Activated naive CD8-positive, alpha-beta T cell treated with anti-CD3 and anti-CD28 coated beads, Interleukin-2, amount 50 U/mL, for 24 hours (primary cell): ENCODE measurements at regions not wholly inside any gene's neighbourhood (a gene's known extent, or its start where the extent isn't known, plus 50 kb on each side); places are given as distances from the start of the nearest gene placed in this dataset.
A peak's percentile ranks its signal among the peaks of the same experiment; 100 is the strongest.
"Not testable (repeated sequence)": the region's sequence is repeated elsewhere in the genome, so short reads cannot be mapped to it uniquely, and the experiment has no call there.

Experiments
- ATAC-seq: fragments of 150-1000 bp; cut with Tn5 transposase; one replicate; pipeline ENCODE4 v1.10.0; 2021
- DNase-seq: peaks from one replicate; pipeline ENCODE4 v3.0.0; 2021
- H3K27ac Mint-ChIP-seq: one replicate; pipeline ENCODE4 v1.8.0; 2021; ENCODE audit warnings: mild to moderate bottlenecking, mixed read lengths
- H3K27me3 Mint-ChIP-seq: one replicate; pipeline ENCODE4 v1.8.0; 2021; ENCODE audit warnings: mixed read lengths
- H3K36me3 Mint-ChIP-seq: one replicate; pipeline ENCODE4 v1.8.0; 2021; ENCODE audit warnings: low read depth, mixed read lengths
- H3K4me1 Mint-ChIP-seq: one replicate; pipeline ENCODE4 v1.8.0; 2021; ENCODE audit warnings: mixed read lengths
- H3K4me3 Mint-ChIP-seq: one replicate; pipeline ENCODE4 v1.8.0; 2021; ENCODE audit warnings: mild to moderate bottlenecking, moderate library complexity, mixed read lengths
- H3K9me3 Mint-ChIP-seq: one replicate; pipeline ENCODE4 v1.8.0; 2021; ENCODE audit warnings: mixed read lengths

- no peak for ATAC-seq
- H3K27me3 Mint-ChIP-seq: no peaks in the 10 kb centered on the region
- H3K9me3 Mint-ChIP-seq: no peaks in the 10 kb centered on the region
- peak; percentile 39 for DNase-seq
- no peaks in the 10 kb centered on the region for H3K4me1 Mint-ChIP-seq
- no peak overlapping the region for H3K27ac Mint-ChIP-seq
- H3K4me3 Mint-ChIP-seq: no peak overlapping the region
- no peaks in the 10 kb centered on the region for H3K36me3 Mint-ChIP-seq
Observed at GRCh38 chr18:14978962-14979535, 231.1 kb downstream of the ANKRD30B start.

GRCh38 chr18:14979875-14980274, 231.9 kb downstream of the ANKRD30B start:
- ATAC-seq (no peak), DNase-seq (no peak)
- Mint-ChIP-seq H3K27ac (no peak overlapping the region), H3K4me1 (no peaks in the 10 kb centered on the region), H3K36me3 (no peaks in the 10 kb centered on the region), H3K9me3 (no peaks in the 10 kb centered on the region), H3K27me3 (no peaks in the 10 kb centered on the region), H3K4me3 (no peak overlapping the region)

- DNase-seq, H3K36me3 Mint-ChIP-seq, H3K4me1 Mint-ChIP-seq, H3K27ac Mint-ChIP-seq, H3K9me3 Mint-ChIP-seq, H3K4me3 Mint-ChIP-seq, H3K27me3 Mint-ChIP-seq, ATAC-seq: not testable (repeated sequence)
Observed at GRCh38 chr18:14984531-14984930, 236.6 kb downstream of the ANKRD30B start.

- not testable (repeated sequence) for DNase-seq, H3K27ac Mint-ChIP-seq, H3K36me3 Mint-ChIP-seq, H3K4me3 Mint-ChIP-seq, H3K9me3 Mint-ChIP-seq, H3K27me3 Mint-ChIP-seq, ATAC-seq, H3K4me1 Mint-ChIP-seq
Observed at GRCh38 chr18:14985291-14986013, 237.5 kb downstream of the ANKRD30B start.

GRCh38 chr18:14987377-14987776, 239.4 kb downstream of the ANKRD30B start:
- not testable (repeated sequence) for H3K4me1 Mint-ChIP-seq, H3K9me3 Mint-ChIP-seq, H3K27me3 Mint-ChIP-seq, H3K27ac Mint-ChIP-seq, H3K36me3 Mint-ChIP-seq, H3K4me3 Mint-ChIP-seq, ATAC-seq, DNase-seq

GRCh38 chr18:14987960-14988710, 240.2 kb downstream of the ANKRD30B start:
- H3K27me3 Mint-ChIP-seq, H3K4me1 Mint-ChIP-seq, H3K27ac Mint-ChIP-seq, H3K9me3 Mint-ChIP-seq, DNase-seq, H3K4me3 Mint-ChIP-seq, H3K36me3 Mint-ChIP-seq, ATAC-seq: not testable (repeated sequence)

- not testable (repeated sequence) for H3K36me3 Mint-ChIP-seq, DNase-seq, H3K9me3 Mint-ChIP-seq, H3K4me3 Mint-ChIP-seq, H3K27me3 Mint-ChIP-seq, H3K4me1 Mint-ChIP-seq, ATAC-seq, H3K27ac Mint-ChIP-seq
Observed at GRCh38 chr18:14989569-14989968, 241.6 kb downstream of the ANKRD30B start.

- H3K4me1 Mint-ChIP-seq, DNase-seq, H3K27me3 Mint-ChIP-seq, H3K4me3 Mint-ChIP-seq, H3K36me3 Mint-ChIP-seq, ATAC-seq, H3K9me3 Mint-ChIP-seq, H3K27ac Mint-ChIP-seq: not testable (repeated sequence)
Observed at GRCh38 chr18:14991934-14992445, 244.0 kb downstream of the ANKRD30B start.

GRCh38 chr18:14992758-14993157, 244.8 kb downstream of the ANKRD30B start:
- H3K4me3 Mint-ChIP-seq, H3K36me3 Mint-ChIP-seq, ATAC-seq: not testable (repeated sequence)

GRCh38 chr18:14995023-14995422, 247.1 kb downstream of the ANKRD30B start:
- not testable (repeated sequence) for H3K4me3 Mint-ChIP-seq, DNase-seq, ATAC-seq, H3K27me3 Mint-ChIP-seq, H3K4me1 Mint-ChIP-seq, H3K9me3 Mint-ChIP-seq, H3K27ac Mint-ChIP-seq, H3K36me3 Mint-ChIP-seq

More at GRCh38 chr18:14992758-14993157, 244.8 kb downstream of the ANKRD30B start:
- H3K27ac Mint-ChIP-seq, DNase-seq, H3K27me3 Mint-ChIP-seq, H3K9me3 Mint-ChIP-seq, H3K4me1 Mint-ChIP-seq: not testable (repeated sequence)

GRCh38 chr18:14997357-14997756, 249.4 kb downstream of the ANKRD30B start:
- no peak for DNase-seq
- Mint-ChIP-seq H3K27me3 (no peaks in the 10 kb centered on the region), H3K36me3 (no peaks in the 10 kb centered on the region), H3K27ac (no peak overlapping the region), H3K9me3 (no peaks in the 10 kb centered on the region), H3K4me3 (no peak overlapping the region), H3K4me1 (no peaks in the 10 kb centered on the region)
- no peak for ATAC-seq

- H3K27ac Mint-ChIP-seq, H3K27me3 Mint-ChIP-seq, DNase-seq, ATAC-seq, H3K9me3 Mint-ChIP-seq, H3K4me1 Mint-ChIP-seq, H3K4me3 Mint-ChIP-seq, H3K36me3 Mint-ChIP-seq: not testable (repeated sequence)
Observed at GRCh38 chr18:14997899-14998298, 249.9 kb downstream of the ANKRD30B start.

GRCh38 chr18:14998360-14999042, 250.5 kb downstream of the ANKRD30B start:
- not testable (repeated sequence) for H3K27me3 Mint-ChIP-seq, H3K4me1 Mint-ChIP-seq, H3K27ac Mint-ChIP-seq, H3K9me3 Mint-ChIP-seq, H3K4me3 Mint-ChIP-seq, ATAC-seq, DNase-seq, H3K36me3 Mint-ChIP-seq

- Mint-ChIP-seq H3K9me3 (no peaks in the 10 kb centered on the region), H3K4me3 (no peak overlapping the region), H3K27me3 (no peaks in the 10 kb centered on the region), H3K36me3 (no peaks in the 10 kb centered on the region), H3K4me1 (no peaks in the 10 kb centered on the region), H3K27ac (no peak overlapping the region)
- ATAC-seq: no peak
- no peak for DNase-seq
Observed at GRCh38 chr18:14999085-14999975, 251.4 kb downstream of the ANKRD30B start.
